Sigmoid colon (tissue), 4 donors: ENCODE measurements at regions not wholly inside any gene's neighbourhood (a gene's known extent, or its start where the extent isn't known, plus 50 kb on each side); places are given as distances from the start of the nearest gene placed in this dataset.

ENCODE experiments used
- EP300 ChIP-seq, 4 donors: sonication (generic); formaldehyde crosslinking; IDR thresholded peaks; one replicate each; pipeline ENCODE4 v1.6.1; 2017; ENCODE audit warnings: antibody characterized with exemption in 4 of 4
- POLR2A ChIP-seq, 2 donors: fragments of 450-650 bp; IDR thresholded peaks; one replicate each; pipeline ENCODE4 v1.6.1; 2016; ENCODE audit warnings: antibody characterized with exemption in 2 of 2, mild to moderate bottlenecking in 2 of 2, moderate library complexity in 2 of 2
- POLR2AphosphoS5 ChIP-seq, 4 donors: sonication (generic); formaldehyde crosslinking; IDR thresholded peaks; one replicate each; pipeline ENCODE4 v1.6.1; 2017; ENCODE audit warnings: antibody characterized with exemption in 4 of 4
- TF ChIP-seq, protein P1 (sequence below), 4 experiments: fragments of 450-650 bp in 3 of 4; fragments of 200-600 bp in 1 of 4; IDR thresholded peaks; one replicate each; pipeline ENCODE4 v1.5.1; 2016 to 2019; ENCODE audit warnings: antibody characterized with exemption in 4 of 4, mild to moderate bottlenecking in 3 of 4, moderate library complexity in 2 of 4

- no peak for TF ChIP-seq POLR2A (IDR thresholded peaks at IDR 0.05)
- TF ChIP-seq, protein P1, sequence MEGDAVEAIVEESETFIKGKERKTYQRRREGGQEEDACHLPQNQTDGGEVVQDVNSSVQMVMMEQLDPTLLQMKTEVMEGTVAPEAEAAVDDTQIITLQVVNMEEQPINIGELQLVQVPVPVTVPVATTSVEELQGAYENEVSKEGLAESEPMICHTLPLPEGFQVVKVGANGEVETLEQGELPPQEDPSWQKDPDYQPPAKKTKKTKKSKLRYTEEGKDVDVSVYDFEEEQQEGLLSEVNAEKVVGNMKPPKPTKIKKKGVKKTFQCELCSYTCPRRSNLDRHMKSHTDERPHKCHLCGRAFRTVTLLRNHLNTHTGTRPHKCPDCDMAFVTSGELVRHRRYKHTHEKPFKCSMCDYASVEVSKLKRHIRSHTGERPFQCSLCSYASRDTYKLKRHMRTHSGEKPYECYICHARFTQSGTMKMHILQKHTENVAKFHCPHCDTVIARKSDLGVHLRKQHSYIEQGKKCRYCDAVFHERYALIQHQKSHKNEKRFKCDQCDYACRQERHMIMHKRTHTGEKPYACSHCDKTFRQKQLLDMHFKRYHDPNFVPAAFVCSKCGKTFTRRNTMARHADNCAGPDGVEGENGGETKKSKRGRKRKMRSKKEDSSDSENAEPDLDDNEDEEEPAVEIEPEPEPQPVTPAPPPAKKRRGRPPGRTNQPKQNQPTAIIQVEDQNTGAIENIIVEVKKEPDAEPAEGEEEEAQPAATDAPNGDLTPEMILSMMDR (IDR thresholded peaks at IDR 0.05), result no peak
- no peak for TF ChIP-seq EP300 (IDR thresholded peaks at IDR 0.05)
- TF ChIP-seq POLR2AphosphoS5 (IDR thresholded peaks at IDR 0.05), result no peak
Measured at GRCh38 chr7:131972251-131972650, 415.8 kb upstream of the PODXL start.
